ENCODE measurements at regions not wholly inside any gene's neighbourhood (a gene's known extent, or its start where the extent isn't known, plus 50 kb on each side); places are given as distances from the start of the nearest gene placed in this dataset.
"Not testable (repeated sequence)": the region's sequence is repeated elsewhere in the genome, so short reads cannot be mapped to it uniquely, and the experiment has no call there.

GRCh38 chr2:118747066-118747465, 100.4 kb downstream of the EN1 start:
- Histone ChIP-seq H3F3A (ENCODE audit: control insufficient read depth, insufficient read depth) (no peaks in the 10 kb centered on the region), H3K36me3 (ENCODE audit: control insufficient read depth, low read length) (no peaks in the 10 kb centered on the region), H3K27ac (ENCODE audit: low read depth, low read length) (no peak overlapping the region), H3K4me2 (ENCODE audit: low read length) (no peak overlapping the region), H3K9me3 (ENCODE audit: control insufficient read depth, insufficient read depth, low read length) (peaks cover 11% of the 10 kb centered on the region; the same call in 1 of the 2 replicates), H3K4me3 (ENCODE audit: low read length) (no peak overlapping the region), H3K79me2 (ENCODE audit: control insufficient read depth, low read length) (no peaks in the 10 kb centered on the region), H3K27me3 (ENCODE audit: control insufficient read depth, low read length) (no peaks in the 10 kb centered on the region), H4K20me1 (ENCODE audit: control insufficient read depth, insufficient read depth, low read depth, low read length) (no peaks in the 10 kb centered on the region), H3K4me1 (ENCODE audit: control insufficient read depth, low read length) (no peaks in the 10 kb centered on the region), H3K9me2 (replicated peaks; ENCODE audit: control insufficient read depth, low read length) (no peaks in the 10 kb centered on the region)
- TF ChIP-seq EZH2phosphoT487 (IDR thresholded peaks at IDR 0.05; ENCODE audit: borderline replicate concordance, low read length) = no peak
- TF ChIP-seq CTCF (IDR thresholded peaks at IDR 0.05; ENCODE audit: low read depth, low read length, poor library complexity, severe bottlenecking) = no peak

- not testable (repeated sequence) for H3K4me1 ChIP-seq (ENCODE audit: control insufficient read depth, low read length); H3K9me2 ChIP-seq (replicated peaks; ENCODE audit: control insufficient read depth, low read length); H3K79me2 ChIP-seq (ENCODE audit: control insufficient read depth, low read length); H4K20me1 ChIP-seq (ENCODE audit: control insufficient read depth, insufficient read depth, low read depth, low read length); H3F3A ChIP-seq (ENCODE audit: control insufficient read depth, insufficient read depth); H3K27me3 ChIP-seq (ENCODE audit: control insufficient read depth, low read length); H3K36me3 ChIP-seq (ENCODE audit: control insufficient read depth, low read length); H3K4me2 ChIP-seq (ENCODE audit: low read length); H3K4me3 ChIP-seq (ENCODE audit: low read length); H3K27ac ChIP-seq (ENCODE audit: low read depth, low read length)
- peaks cover 11% of the 10 kb centered on the region; the same call in 1 of the 2 replicates for H3K9me3 ChIP-seq (ENCODE audit: control insufficient read depth, insufficient read depth, low read length)
Observed at GRCh38 chr2:118744682-118745181, 102.7 kb downstream of the EN1 start.

GRCh38 chr2:118738524-118739308, 108.7 kb downstream of the EN1 start:
- Histone ChIP-seq H3K27ac (ENCODE audit: low read depth, low read length) (no peak overlapping the region), H3K36me3 (ENCODE audit: control insufficient read depth, low read length) (no peaks in the 10 kb centered on the region), H3K4me1 (ENCODE audit: control insufficient read depth, low read length) (no peaks in the 10 kb centered on the region), H4K20me1 (ENCODE audit: control insufficient read depth, insufficient read depth, low read depth, low read length) (no peaks in the 10 kb centered on the region), H3K4me3 (ENCODE audit: low read length) (no peak overlapping the region), H3K27me3 (ENCODE audit: control insufficient read depth, low read length) (peaks cover 5% of the 10 kb centered on the region; the same call in 1 of the 2 replicates), H3F3A (ENCODE audit: control insufficient read depth, insufficient read depth) (no peaks in the 10 kb centered on the region), H3K9me2 (replicated peaks; ENCODE audit: control insufficient read depth, low read length) (no peaks in the 10 kb centered on the region), H3K9me3 (ENCODE audit: control insufficient read depth, insufficient read depth, low read length) (peaks cover 5% of the 10 kb centered on the region; the same call in 1 of the 2 replicates), H3K4me2 (ENCODE audit: low read length) (no peak overlapping the region), H3K79me2 (ENCODE audit: control insufficient read depth, low read length) (no peaks in the 10 kb centered on the region)
- TF ChIP-seq EZH2phosphoT487 (IDR thresholded peaks at IDR 0.05; ENCODE audit: borderline replicate concordance, low read length) = no peak
- no peak for TF ChIP-seq CTCF (IDR thresholded peaks at IDR 0.05; ENCODE audit: low read depth, low read length, poor library complexity, severe bottlenecking)

GRCh38 chr2:118738106-118738505, 109.3 kb downstream of the EN1 start:
- no peaks in the 10 kb centered on the region for H3K79me2 ChIP-seq (ENCODE audit: control insufficient read depth, low read length)
- no peak overlapping the region for H3K4me2 ChIP-seq (ENCODE audit: low read length)
- TF ChIP-seq EZH2phosphoT487 (IDR thresholded peaks at IDR 0.05; ENCODE audit: borderline replicate concordance, low read length) (no peak), CTCF (IDR thresholded peaks at IDR 0.05; ENCODE audit: low read depth, low read length, poor library complexity, severe bottlenecking) (no peak)
- no peaks in the 10 kb centered on the region for H3F3A ChIP-seq (ENCODE audit: control insufficient read depth, insufficient read depth)
- H3K4me1 ChIP-seq (ENCODE audit: control insufficient read depth, low read length) = no peaks in the 10 kb centered on the region
- H3K36me3 ChIP-seq (ENCODE audit: control insufficient read depth, low read length) = no peaks in the 10 kb centered on the region
- no peaks in the 10 kb centered on the region for H3K9me2 ChIP-seq (replicated peaks; ENCODE audit: control insufficient read depth, low read length)
- H3K27me3 ChIP-seq (ENCODE audit: control insufficient read depth, low read length) = peaks cover 5% of the 10 kb centered on the region; the same call in 1 of the 2 replicates
- H3K4me3 ChIP-seq (ENCODE audit: low read length) = no peak overlapping the region
- no peaks in the 10 kb centered on the region for H4K20me1 ChIP-seq (ENCODE audit: control insufficient read depth, insufficient read depth, low read depth, low read length)
- H3K27ac ChIP-seq (ENCODE audit: low read depth, low read length) = no peak overlapping the region
- no peaks in the 10 kb centered on the region for H3K9me3 ChIP-seq (ENCODE audit: control insufficient read depth, insufficient read depth, low read length)

All from DOHH2 (cell line).